Keratinocyte (primary cell): ENCODE measurements at regions not wholly inside any gene's neighbourhood (a gene's known extent, or its start where the extent isn't known, plus 50 kb on each side); places are given as distances from the start of the nearest gene placed in this dataset.

ENCODE experiments used
- DNase-seq: peaks from one replicate; pipeline ENCODE4 v3.0.0-alpha.2; 2011; ENCODE audit warnings: low read depth, missing footprints, low spot score
- FAIRE-seq: peaks from 2 replicates; lab custom pipeline; 2011; peaks lifted over from hg19 to GRCh38; lab: Jason Lieb, UNC
- H2AFZ ChIP-seq: 2 replicates; pipeline ENCODE4 v1.6.0; 2012; ENCODE audit warnings: low read length, control low read depth, inconsistent platforms; ENCODE audit not compliant: control insufficient read depth
- H3K27ac ChIP-seq: 2 replicates; pipeline ENCODE4 v1.5.1; 2011; ENCODE audit warnings: low read length; ENCODE audit not compliant: control insufficient read depth, insufficient read depth
- H3K27me3 ChIP-seq: 3 replicates; pipeline ENCODE4 v1.6.0; 2011; ENCODE audit warnings: low read length; ENCODE audit not compliant: control insufficient read depth, insufficient read depth; ENCODE audit errors: extremely low read depth
- H3K36me3 ChIP-seq, 2 experiments: 2 replicates in 1 of 2; 3 replicates in 1 of 2; pipeline ENCODE4 v1.5.1; 2011; ENCODE audit warnings: low read length in 2 of 2, mild to moderate bottlenecking in 1 of 2; ENCODE audit not compliant: control insufficient read depth in 2 of 2, insufficient read depth in 2 of 2; ENCODE audit errors: extremely low read depth in 1 of 2
- H3K4me1 ChIP-seq: 3 replicates; pipeline ENCODE4 v1.5.1; 2011; ENCODE audit warnings: low read length; ENCODE audit not compliant: control insufficient read depth, insufficient read depth; ENCODE audit errors: extremely low read depth
- H3K4me2 ChIP-seq: 3 replicates; pipeline ENCODE4 v1.6.0; 2011; ENCODE audit warnings: low read depth, low read length; ENCODE audit not compliant: control insufficient read depth, insufficient read depth; ENCODE audit errors: extremely low read depth
- H3K4me3 ChIP-seq, 3 experiments: fragments of 200-600 bp in 1 of 3; sonication (generic) in 1 of 3; 2 replicates in 2 of 3; 3 replicates in 1 of 3; pipeline ENCODE4 v1.5.1; 2011 to 2016; ENCODE audit warnings: low read length in 3 of 3, mild to moderate bottlenecking in 3 of 3, control low read depth in 2 of 3, inconsistent platforms in 1 of 3, low read depth in 1 of 3, mixed read lengths in 1 of 3, mixed run types in 1 of 3, moderate library complexity in 1 of 3; ENCODE audit not compliant: control insufficient read depth in 2 of 3, insufficient read depth in 2 of 3; ENCODE audit errors: extremely low read depth in 1 of 3
- H3K79me2 ChIP-seq: 2 replicates; pipeline ENCODE4 v1.6.0; 2012; ENCODE audit warnings: low read length; ENCODE audit not compliant: control insufficient read depth, insufficient read depth
- H3K9ac ChIP-seq: 3 replicates; pipeline ENCODE4 v1.6.0; 2011; ENCODE audit warnings: low read length; ENCODE audit not compliant: control insufficient read depth, insufficient read depth; ENCODE audit errors: extremely low read depth
- H3K9me1 ChIP-seq: 3 replicates; pipeline ENCODE4 v1.6.0; 2011; ENCODE audit warnings: low read length; ENCODE audit not compliant: control insufficient read depth, insufficient read depth; ENCODE audit errors: extremely low read depth
- H3K9me3 ChIP-seq: 2 replicates; pipeline ENCODE4 v1.5.1; 2012; ENCODE audit warnings: low read depth, low read length; ENCODE audit not compliant: control insufficient read depth
- H4K20me1 ChIP-seq: 3 replicates; pipeline ENCODE4 v1.6.0; 2011; ENCODE audit warnings: low read length; ENCODE audit not compliant: control insufficient read depth, insufficient read depth; ENCODE audit errors: extremely low read depth
- EZH2 ChIP-seq: IDR thresholded peaks from one replicate; pipeline ENCODE4 v1.6.1; 2012; ENCODE audit warnings: inconsistent platforms, mild to moderate bottlenecking, low read length, moderate library complexity
- dilution Hi-C: fragments of 300-500 bp; cut with MboI; formaldehyde crosslinking; loops from one replicate; pipeline ENCODE4 v1.7.0; 2020; ENCODE audit warnings: low sequenced_read_pairs; ENCODE audit not compliant: extremely low pct_ligation_motif_present
- TF ChIP-seq, protein P1 (sequence below), 3 experiments: IDR thresholded peaks in 1 of 3; conservative IDR thresholded peaks in 1 of 3; optimal IDR thresholded peaks in 1 of 3; 2 replicates in 2 of 3; 3 replicates in 1 of 3; pipeline versions ENCODE3 to v1.5.1; 2011; ENCODE audit warnings: low read length in 3 of 3, mild to moderate bottlenecking in 3 of 3, moderate library complexity in 2 of 3, control low read depth in 1 of 3, inconsistent platforms in 1 of 3; ENCODE audit not compliant: insufficient read depth in 2 of 3; ENCODE audit errors: extremely low read depth in 1 of 3

DNA sequence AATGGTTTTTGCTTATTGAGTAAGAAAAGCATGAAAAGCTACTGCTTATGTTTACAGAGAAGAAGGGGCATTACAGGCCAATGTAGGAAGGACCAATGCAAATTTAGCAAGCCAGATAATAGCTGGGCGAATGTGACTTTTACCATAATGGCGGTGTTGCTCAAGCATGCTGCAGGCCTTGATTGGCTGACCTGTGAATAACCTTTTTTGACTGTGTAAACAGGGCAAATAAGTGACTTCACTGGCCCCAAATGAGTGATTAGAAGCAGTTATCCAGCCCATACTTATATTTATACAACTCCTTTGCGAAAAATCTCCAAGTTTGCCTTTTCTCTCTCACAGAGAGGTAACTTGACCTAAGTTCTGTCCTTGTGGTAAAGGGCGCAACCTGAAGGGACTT lies 146.9 kb downstream of the SP3 start:
- Histone ChIP-seq H3K9me3 (no peaks in the 10 kb centered on the region), H3K27ac (no peak overlapping the region), H3K79me2 (no peaks in the 10 kb centered on the region), H3K27me3 (peaks cover 13% of the 10 kb centered on the region), H3K4me3 (no peak overlapping the region), H2AFZ (no peak overlapping the region), H4K20me1 (no peaks in the 10 kb centered on the region), H3K9me1 (no peaks in the 10 kb centered on the region), H3K9ac (no peak overlapping the region), H3K4me1 (peaks cover 3% of the 10 kb centered on the region), H3K36me3 (no peaks in the 10 kb centered on the region), H3K4me2 (no peak overlapping the region)
- dilution Hi-C loops, result no loop called here
- FAIRE-seq (no peak), DNase-seq (no peak)
- no peak for TF ChIP-seq EZH2
- TF ChIP-seq, protein P1, sequence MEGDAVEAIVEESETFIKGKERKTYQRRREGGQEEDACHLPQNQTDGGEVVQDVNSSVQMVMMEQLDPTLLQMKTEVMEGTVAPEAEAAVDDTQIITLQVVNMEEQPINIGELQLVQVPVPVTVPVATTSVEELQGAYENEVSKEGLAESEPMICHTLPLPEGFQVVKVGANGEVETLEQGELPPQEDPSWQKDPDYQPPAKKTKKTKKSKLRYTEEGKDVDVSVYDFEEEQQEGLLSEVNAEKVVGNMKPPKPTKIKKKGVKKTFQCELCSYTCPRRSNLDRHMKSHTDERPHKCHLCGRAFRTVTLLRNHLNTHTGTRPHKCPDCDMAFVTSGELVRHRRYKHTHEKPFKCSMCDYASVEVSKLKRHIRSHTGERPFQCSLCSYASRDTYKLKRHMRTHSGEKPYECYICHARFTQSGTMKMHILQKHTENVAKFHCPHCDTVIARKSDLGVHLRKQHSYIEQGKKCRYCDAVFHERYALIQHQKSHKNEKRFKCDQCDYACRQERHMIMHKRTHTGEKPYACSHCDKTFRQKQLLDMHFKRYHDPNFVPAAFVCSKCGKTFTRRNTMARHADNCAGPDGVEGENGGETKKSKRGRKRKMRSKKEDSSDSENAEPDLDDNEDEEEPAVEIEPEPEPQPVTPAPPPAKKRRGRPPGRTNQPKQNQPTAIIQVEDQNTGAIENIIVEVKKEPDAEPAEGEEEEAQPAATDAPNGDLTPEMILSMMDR (optimal IDR thresholded peaks at IDR 0.05 in 1 of 3, IDR thresholded peaks at IDR 0.05 in 1 of 3, conservative IDR thresholded peaks at IDR 0.05 in 1 of 3; ENCODE audit: extremely low read depth in 1 of 3, insufficient read depth in 2 of 3, low read length in 3 of 3), result no peak

DNA sequence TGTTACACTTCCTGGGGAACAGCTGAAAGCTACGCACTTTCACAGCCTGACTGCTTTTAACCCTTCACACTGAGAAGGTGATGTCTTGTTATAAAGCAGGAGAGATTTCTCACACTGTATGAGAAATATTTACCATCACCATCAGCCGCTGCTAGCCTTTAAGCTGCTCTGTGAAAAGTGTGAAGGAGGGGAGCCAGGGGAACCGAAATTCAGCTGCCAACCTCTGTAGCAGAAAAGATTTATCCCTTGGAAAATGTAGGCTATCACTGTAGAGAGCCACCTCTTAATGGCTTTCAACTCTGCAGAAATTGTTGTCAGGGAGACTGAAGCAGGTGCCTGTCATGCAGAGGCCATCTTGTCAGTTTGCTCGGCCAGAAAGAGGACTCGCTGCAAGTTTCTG lies 145.3 kb downstream of the SP3 start:
- DNase-seq (no peak), FAIRE-seq (no peak)
- Histone ChIP-seq H3K4me1 (peaks cover 3% of the 10 kb centered on the region), H3K79me2 (no peaks in the 10 kb centered on the region), H3K9me1 (no peaks in the 10 kb centered on the region), H4K20me1 (no peaks in the 10 kb centered on the region), H3K4me2 (no peak overlapping the region), H3K9me3 (no peaks in the 10 kb centered on the region), H3K9ac (no peak overlapping the region), H3K4me3 (no peak overlapping the region), H3K36me3 (no peaks in the 10 kb centered on the region), H3K27me3 (peaks cover 9% of the 10 kb centered on the region), H2AFZ (no peak overlapping the region), H3K27ac (no peak overlapping the region)
- TF ChIP-seq, protein P1 (optimal IDR thresholded peaks at IDR 0.05 in 1 of 3, IDR thresholded peaks at IDR 0.05 in 1 of 3, conservative IDR thresholded peaks at IDR 0.05 in 1 of 3; ENCODE audit: extremely low read depth in 1 of 3, insufficient read depth in 2 of 3, low read length in 3 of 3), result no peak
- TF ChIP-seq EZH2, result no peak
- dilution Hi-C loops, result no loop called here
